MG63 (cell line): ENCODE measurements at regions not wholly inside any gene's neighbourhood (a gene's known extent, or its start where the extent isn't known, plus 50 kb on each side); places are given as distances from the start of the nearest gene placed in this dataset.
A peak's percentile ranks its signal among the peaks of the same experiment; 100 is the strongest.

ENCODE experiments used
- DNase-seq: peaks from one replicate; pipeline ENCODE4 v3.0.0-alpha.2; 2020
- H3K27me3 ChIP-seq: fragments of 250-450 bp; sonication (Bioruptor Pico); 2 replicates; pipeline ENCODE4 v1.5.1; 2020; ENCODE audit warnings: mild to moderate bottlenecking, moderate library complexity
- H3K36me3 ChIP-seq: fragments of 250-450 bp; sonication (Bioruptor Pico); 2 replicates; pipeline ENCODE4 v1.5.1; 2020; ENCODE audit warnings: mild to moderate bottlenecking, moderate library complexity
- H3K4me3 ChIP-seq: fragments of 250-450 bp; sonication (Bioruptor Pico); 2 replicates; pipeline ENCODE4 v1.5.1; 2020; ENCODE audit warnings: mild to moderate bottlenecking, moderate library complexity
- H3K9me3 ChIP-seq: fragments of 250-450 bp; sonication (Bioruptor Pico); 2 replicates; pipeline ENCODE4 v1.5.1; 2020; ENCODE audit warnings: mild to moderate bottlenecking, moderate library complexity

GRCh38 chr13:80473695-80474094, 132.8 kb upstream of the SPRY2 start:
- H3K4me3 ChIP-seq, result no peak overlapping the region
- peak; percentile 49 for DNase-seq

DNA sequence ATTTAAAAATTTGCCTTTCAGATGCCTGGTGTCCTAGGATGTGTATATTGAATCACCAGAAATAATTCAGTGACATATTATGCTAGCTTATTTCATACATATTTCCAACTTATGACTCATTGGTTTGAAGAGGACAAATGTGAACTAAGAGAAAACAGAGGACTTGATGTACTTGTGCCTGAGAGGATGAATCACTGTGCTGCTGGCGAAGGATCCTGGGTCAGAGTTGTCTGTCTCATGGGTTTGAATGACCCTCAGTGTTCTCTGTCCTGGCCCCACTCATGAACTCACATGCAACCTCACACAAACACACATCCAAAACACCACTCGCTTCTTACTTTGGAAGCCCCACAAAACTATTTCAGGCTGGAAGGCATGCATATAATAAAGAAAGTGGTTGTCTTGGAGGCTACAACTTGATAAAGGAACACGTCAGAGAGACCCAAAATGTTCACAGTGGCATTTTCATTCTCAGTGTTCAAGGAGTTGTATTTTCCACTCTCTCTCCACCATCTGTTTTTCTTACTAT, 129.0 kb upstream of the SPRY2 start:
- Histone ChIP-seq H3K9me3 (no peaks in the 10 kb centered on the region), H3K27me3 (no peaks in the 10 kb centered on the region), H3K36me3 (no peaks in the 10 kb centered on the region), H3K4me3 (no peak overlapping the region)
- DNase-seq, result peak; percentile 70

More at GRCh38 chr13:80473695-80474094, 132.8 kb upstream of the SPRY2 start:
- no peaks in the 10 kb centered on the region for H3K27me3 ChIP-seq
- H3K36me3 ChIP-seq, result no peaks in the 10 kb centered on the region
- no peaks in the 10 kb centered on the region for H3K9me3 ChIP-seq

- H3K27me3 ChIP-seq, result no peaks in the 10 kb centered on the region
- no peak overlapping the region for H3K4me3 ChIP-seq
- H3K36me3 ChIP-seq, result no peaks in the 10 kb centered on the region
- DNase-seq, result no peak
- no peaks in the 10 kb centered on the region for H3K9me3 ChIP-seq
Measured at GRCh38 chr13:80469105-80469852, 128.4 kb upstream of the SPRY2 start.

- no peaks in the 10 kb centered on the region for H3K36me3 ChIP-seq
Measured at GRCh38 chr13:80465321-80465720, 124.4 kb upstream of the SPRY2 start.

DNA sequence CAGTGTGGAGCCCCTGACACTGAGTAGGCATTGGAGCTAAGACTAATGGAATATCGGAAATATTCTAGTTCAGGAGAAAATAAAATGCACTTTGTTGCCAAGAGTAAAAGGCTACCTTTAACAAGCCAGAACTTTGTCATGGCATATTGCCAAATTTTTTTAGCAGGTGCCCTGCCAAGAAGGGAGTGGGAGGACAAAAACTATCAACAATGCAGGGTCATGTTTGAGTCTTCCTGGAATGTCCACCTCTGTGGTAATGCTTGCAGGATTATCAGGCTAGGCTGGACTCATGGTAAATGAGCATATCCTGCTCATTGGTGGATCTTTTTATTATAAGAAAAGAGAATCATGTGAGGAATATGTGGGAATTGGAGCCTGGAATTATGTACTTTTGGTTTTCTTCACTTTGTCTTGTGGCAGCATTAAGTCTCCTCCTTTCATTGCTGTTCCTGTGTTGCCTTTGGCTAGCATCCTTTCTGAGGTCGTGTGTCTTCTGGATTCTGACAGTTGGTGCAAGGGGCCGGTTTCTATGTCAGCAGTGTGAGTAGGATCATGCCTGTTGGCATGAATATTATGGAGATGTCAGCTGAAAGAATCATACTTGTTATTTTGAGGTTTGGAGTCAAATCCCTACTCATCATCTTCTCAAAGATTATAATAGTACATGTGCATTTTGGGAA, 122.9 kb upstream of the SPRY2 start:
- Histone ChIP-seq H3K27me3 (no peaks in the 10 kb centered on the region), H3K4me3 (no peak overlapping the region), H3K36me3 (no peaks in the 10 kb centered on the region), H3K9me3 (no peaks in the 10 kb centered on the region)
- DNase-seq, result no peak

More at GRCh38 chr13:80465321-80465720, 124.4 kb upstream of the SPRY2 start:
- no peak for DNase-seq
- Histone ChIP-seq H3K9me3 (no peaks in the 10 kb centered on the region), H3K4me3 (no peak overlapping the region), H3K27me3 (no peaks in the 10 kb centered on the region)

DNA sequence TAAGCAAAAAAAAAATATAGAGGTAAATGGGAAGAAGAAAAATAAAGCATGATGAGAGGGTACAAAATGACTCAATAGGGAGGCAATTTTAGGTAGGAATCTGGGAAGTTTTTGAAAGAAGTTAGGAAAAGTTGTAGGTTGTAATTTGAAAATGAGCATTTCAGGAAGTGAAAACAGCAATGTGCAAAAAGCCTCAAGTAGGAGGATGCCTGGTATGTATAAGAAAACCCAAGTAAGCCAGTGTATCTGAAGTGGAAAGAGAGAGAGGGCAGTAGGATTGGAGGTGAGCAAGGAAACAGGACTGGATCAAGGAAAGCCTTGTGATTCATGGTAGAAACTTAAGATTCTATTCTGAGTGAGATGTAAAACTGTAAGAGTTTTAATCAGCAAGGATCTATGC, 121.6 kb upstream of the SPRY2 start:
- DNase-seq, result no peak
- no peaks in the 10 kb centered on the region for H3K9me3 ChIP-seq
- no peaks in the 10 kb centered on the region for H3K27me3 ChIP-seq
- no peak overlapping the region for H3K4me3 ChIP-seq
- no peaks in the 10 kb centered on the region for H3K36me3 ChIP-seq

DNA sequence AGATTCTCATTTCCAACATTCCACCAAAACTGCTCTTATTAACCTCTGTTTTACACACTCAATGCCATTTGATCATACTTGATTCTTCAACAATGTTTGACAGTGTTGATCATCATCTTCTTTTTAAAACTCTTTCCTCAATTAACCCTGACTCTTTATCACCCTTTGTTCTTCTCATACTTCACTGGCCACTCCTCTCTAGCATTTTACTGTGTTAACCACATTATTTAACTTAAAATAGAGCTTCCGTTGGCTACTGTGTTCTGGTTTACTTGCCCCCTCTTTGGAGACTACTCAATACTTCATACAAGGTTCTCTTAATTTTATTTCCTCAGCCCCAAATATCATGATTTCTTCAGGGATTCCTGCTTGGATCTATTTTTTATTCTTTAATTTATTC, 121.1 kb upstream of the SPRY2 start:
- Histone ChIP-seq H3K9me3 (no peaks in the 10 kb centered on the region), H3K4me3 (no peak overlapping the region), H3K36me3 (no peaks in the 10 kb centered on the region), H3K27me3 (no peaks in the 10 kb centered on the region)
- DNase-seq, result no peak

DNA sequence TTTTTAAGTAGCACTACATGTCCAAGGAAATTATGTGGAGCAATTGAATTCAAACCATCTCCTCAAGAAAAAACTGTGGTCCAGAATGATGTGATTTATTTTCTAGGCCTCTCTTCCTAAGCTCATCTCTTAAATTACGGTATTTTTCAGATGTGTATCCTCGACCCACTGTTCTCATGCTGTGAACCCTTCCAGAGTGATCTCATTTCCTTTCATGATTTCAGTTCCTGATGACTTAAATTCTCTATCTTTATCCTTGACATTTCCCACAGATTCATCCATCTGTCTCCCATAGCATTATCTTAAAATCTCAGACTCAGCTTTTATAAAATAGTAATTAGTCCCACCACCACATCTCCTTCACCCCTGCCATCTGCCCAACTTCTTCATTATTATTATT, 117.6 kb upstream of the SPRY2 start:
- DNase-seq, result no peak
- Histone ChIP-seq H3K36me3 (no peaks in the 10 kb centered on the region), H3K9me3 (no peaks in the 10 kb centered on the region), H3K4me3 (no peak overlapping the region), H3K27me3 (no peaks in the 10 kb centered on the region)

- no peaks in the 10 kb centered on the region for H3K36me3 ChIP-seq
- H3K4me3 ChIP-seq, result no peak overlapping the region
- H3K9me3 ChIP-seq, result no peaks in the 10 kb centered on the region
- H3K27me3 ChIP-seq, result no peaks in the 10 kb centered on the region
- no peak for DNase-seq
Measured at GRCh38 chr13:80454245-80454644, 113.3 kb upstream of the SPRY2 start.

- no peak for DNase-seq
- no peaks in the 10 kb centered on the region for H3K9me3 ChIP-seq
- no peak overlapping the region for H3K4me3 ChIP-seq
- no peaks in the 10 kb centered on the region for H3K36me3 ChIP-seq
- H3K27me3 ChIP-seq, result no peaks in the 10 kb centered on the region
Measured at GRCh38 chr13:80452279-80452678, 111.4 kb upstream of the SPRY2 start.

- H3K27me3 ChIP-seq, result peaks cover 2% of the 10 kb centered on the region; the same call in 1 of the 2 replicates
- no peak overlapping the region for H3K4me3 ChIP-seq
- no peak for DNase-seq
- H3K9me3 ChIP-seq, result no peaks in the 10 kb centered on the region
- no peaks in the 10 kb centered on the region for H3K36me3 ChIP-seq
Measured at GRCh38 chr13:80451641-80452040, 110.7 kb upstream of the SPRY2 start.

GRCh38 chr13:80450386-80450785, 109.5 kb upstream of the SPRY2 start:
- no peak for DNase-seq
- no peaks in the 10 kb centered on the region for H3K9me3 ChIP-seq
- no peak overlapping the region for H3K4me3 ChIP-seq
- peaks cover 2% of the 10 kb centered on the region; the same call in 1 of the 2 replicates for H3K27me3 ChIP-seq
- no peaks in the 10 kb centered on the region for H3K36me3 ChIP-seq

- Histone ChIP-seq H3K36me3 (no peaks in the 10 kb centered on the region), H3K9me3 (no peaks in the 10 kb centered on the region), H3K27me3 (peaks cover 2% of the 10 kb centered on the region; the same call in 1 of the 2 replicates), H3K4me3 (no peak overlapping the region)
- no peak for DNase-seq
Measured at GRCh38 chr13:80448725-80449124, 107.8 kb upstream of the SPRY2 start.

DNA sequence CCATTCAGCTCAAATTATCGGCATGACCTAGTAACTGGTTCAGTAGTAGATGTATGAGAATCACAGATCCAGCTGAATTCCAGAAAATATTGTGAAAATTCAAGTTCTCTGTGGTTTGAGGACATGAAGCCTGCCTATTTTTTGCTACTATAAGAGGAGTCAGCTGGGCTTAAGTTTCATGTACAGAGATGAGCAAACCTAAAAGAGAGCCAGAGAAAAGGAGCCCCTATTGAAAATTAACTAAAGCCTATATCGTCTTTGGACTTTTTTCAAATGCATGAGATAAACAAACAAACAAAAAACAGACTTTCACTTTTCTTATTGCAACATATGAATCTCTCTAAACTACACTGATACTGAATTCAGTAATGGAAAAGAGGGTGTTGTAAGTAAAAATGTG, 106.8 kb upstream of the SPRY2 start:
- no peak overlapping the region for H3K4me3 ChIP-seq
- no peaks in the 10 kb centered on the region for H3K36me3 ChIP-seq
- no peaks in the 10 kb centered on the region for H3K9me3 ChIP-seq
- no peak for DNase-seq
- peaks cover 2% of the 10 kb centered on the region; the same call in 1 of the 2 replicates for H3K27me3 ChIP-seq

DNA sequence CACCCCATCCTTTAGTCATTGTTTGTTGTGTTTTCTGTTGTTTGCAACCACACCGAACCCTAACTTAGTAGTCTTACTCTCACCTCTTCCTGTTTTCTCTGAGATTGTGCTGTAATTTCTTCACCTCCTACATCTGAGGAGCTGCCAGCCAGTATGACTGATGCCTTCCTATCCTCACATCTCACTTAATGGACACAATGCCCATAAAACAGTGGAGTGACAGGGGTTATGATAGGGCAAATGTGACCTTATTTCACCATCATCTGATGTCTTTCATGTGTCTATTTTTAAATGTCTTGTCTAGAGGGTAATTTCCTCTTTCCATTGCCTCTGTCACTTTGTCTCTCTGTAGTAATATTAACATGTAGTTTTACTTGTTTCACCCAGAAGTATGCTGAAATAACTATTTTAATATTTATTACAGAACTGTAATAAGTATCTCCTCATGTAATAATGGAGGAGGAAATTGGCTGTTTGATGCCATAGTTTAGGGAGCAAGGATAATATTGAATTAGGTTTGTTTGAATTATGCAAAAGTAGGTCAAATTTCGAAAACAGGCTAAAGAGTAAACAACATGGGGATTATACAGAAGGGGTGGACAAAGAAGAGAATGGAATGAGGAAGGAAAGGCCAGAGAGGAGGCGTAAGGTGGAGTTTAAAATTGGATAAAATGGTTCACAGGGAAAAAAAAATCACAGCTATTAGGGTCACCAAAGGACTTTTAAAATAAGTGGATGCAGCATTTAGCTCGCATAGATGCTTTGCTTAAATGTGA, 103.5 kb upstream of the SPRY2 start:
- Histone ChIP-seq H3K36me3 (no peaks in the 10 kb centered on the region), H3K9me3 (no peaks in the 10 kb centered on the region), H3K27me3 (peaks cover 2% of the 10 kb centered on the region; the same call in 1 of the 2 replicates), H3K4me3 (no peak overlapping the region)
- DNase-seq, result no peak

DNA sequence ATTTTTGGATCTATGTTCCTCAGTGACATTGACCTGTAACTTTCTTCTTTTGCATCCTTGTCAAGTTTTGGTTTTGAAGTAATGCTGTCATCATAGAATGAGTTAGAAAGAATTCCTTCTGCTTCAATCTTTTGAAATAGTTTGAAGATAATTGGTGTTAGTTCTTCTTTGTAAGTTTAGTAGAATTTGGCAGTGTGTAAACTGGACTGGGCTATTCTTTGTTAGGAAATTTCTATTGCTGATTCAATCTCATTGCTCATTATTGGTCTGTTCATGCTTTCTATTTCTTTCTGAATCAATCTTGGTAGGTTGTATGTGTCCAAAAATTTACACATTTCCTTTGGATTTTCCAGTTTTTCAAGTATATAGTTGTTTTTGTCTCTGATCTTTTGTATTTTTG, 101.7 kb upstream of the SPRY2 start:
- Histone ChIP-seq H3K9me3 (no peaks in the 10 kb centered on the region), H3K27me3 (peaks cover 2% of the 10 kb centered on the region; the same call in 1 of the 2 replicates), H3K4me3 (no peak overlapping the region), H3K36me3 (no peaks in the 10 kb centered on the region)
- no peak for DNase-seq

DNA sequence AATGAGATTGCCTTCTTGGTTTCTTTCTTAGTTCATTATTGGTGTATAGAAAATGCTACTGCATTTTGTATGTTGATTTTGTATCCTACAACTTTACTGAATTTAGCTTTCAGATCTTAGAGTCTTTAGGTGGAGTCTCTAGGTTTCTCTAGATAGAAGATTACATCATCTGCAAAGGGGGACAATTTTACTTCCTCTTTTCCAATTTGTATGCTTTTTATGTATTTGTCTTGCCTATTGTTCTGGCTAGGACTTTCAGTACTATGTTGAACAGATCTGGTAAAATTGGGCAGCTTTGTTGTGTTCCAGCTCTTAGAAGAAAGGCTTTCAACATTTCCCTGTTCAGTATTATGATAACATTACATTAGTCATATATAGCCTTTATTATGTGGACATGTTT, 101.0 kb upstream of the SPRY2 start:
- Histone ChIP-seq H3K9me3 (no peaks in the 10 kb centered on the region), H3K27me3 (peaks cover 2% of the 10 kb centered on the region; the same call in 1 of the 2 replicates), H3K4me3 (no peak overlapping the region), H3K36me3 (no peaks in the 10 kb centered on the region)
- DNase-seq, result no peak
